Stimulated activated CD4-positive, alpha-beta T cell treated with anti-CD3 and anti-CD28 coated beads, Interleukin-4, amount 100 ng/mL, for 1 hour (primary cell): ENCODE measurements at regions not wholly inside any gene's neighbourhood (a gene's known extent, or its start where the extent isn't known, plus 50 kb on each side); places are given as distances from the start of the nearest gene placed in this dataset.
"Not testable (repeated sequence)": the region's sequence is repeated elsewhere in the genome, so short reads cannot be mapped to it uniquely, and the experiment has no call there.

Experiments
- DNase-seq: peaks from one replicate; pipeline ENCODE4 v3.0.0-alpha.2; 2020

- no peak for DNase-seq
These were observed 260.0 kb downstream of the GLUD2 start for GRCh38 chrX:121307449-121307848.

GRCh38 chrX:121308276-121308805 is 260.9 kb downstream of the GLUD2 start:
- DNase-seq: peak; percentile 36

- no peak for DNase-seq
These were observed 263.4 kb downstream of the GLUD2 start for GRCh38 chrX:121310820-121311219.

GRCh38 chrX:121320441-121320840 is 273.0 kb downstream of the GLUD2 start:
- DNase-seq: no peak

GRCh38 chrX:121322159-121322558 is 274.7 kb downstream of the GLUD2 start:
- no peak for DNase-seq

- DNase-seq: no peak
These were observed 275.9 kb downstream of the GLUD2 start for GRCh38 chrX:121323337-121323736.

GRCh38 chrX:121333942-121334341 is 286.5 kb downstream of the GLUD2 start:
- no peak for DNase-seq

- no peak for DNase-seq
These were observed 289.5 kb downstream of the GLUD2 start for GRCh38 chrX:121336831-121337421.

- no peak for DNase-seq
These were observed 290.4 kb downstream of the GLUD2 start for GRCh38 chrX:121337816-121338215.

GRCh38 chrX:121349263-121349662 is 301.9 kb downstream of the GLUD2 start:
- no peak for DNase-seq

GRCh38 chrX:121356139-121356849 is 308.9 kb downstream of the GLUD2 start:
- no peak for DNase-seq

- DNase-seq: no peak
These were observed 309.4 kb downstream of the GLUD2 start for GRCh38 chrX:121356850-121357171.

GRCh38 chrX:121360280-121360679 is 312.9 kb downstream of the GLUD2 start:
- DNase-seq: no peak

- no peak for DNase-seq
These were observed 318.3 kb downstream of the GLUD2 start for GRCh38 chrX:121365572-121366161.

- DNase-seq: no peak
These were observed 327.1 kb downstream of the GLUD2 start for GRCh38 chrX:121374471-121374870.

- DNase-seq: not testable (repeated sequence)
These were observed 334.5 kb downstream of the GLUD2 start for GRCh38 chrX:121381915-121382314.

- DNase-seq: no peak
These were observed 342.7 kb downstream of the GLUD2 start for GRCh38 chrX:121389976-121390714.

GRCh38 chrX:121405826-121406225 is 358.4 kb downstream of the GLUD2 start:
- DNase-seq: no peak

- no peak for DNase-seq
These were observed 360.2 kb downstream of the GLUD2 start for GRCh38 chrX:121407627-121408026.

- not testable (repeated sequence) for DNase-seq
These were observed 384.1 kb downstream of the GLUD2 start for GRCh38 chrX:121431514-121431913.

GRCh38 chrX:121433289-121433688 is 385.9 kb downstream of the GLUD2 start:
- no peak for DNase-seq

GRCh38 chrX:121437666-121438065 is 390.3 kb downstream of the GLUD2 start:
- DNase-seq: not testable (repeated sequence)

- no peak for DNase-seq
These were observed 408.5 kb downstream of the GLUD2 start for GRCh38 chrX:121455890-121456289.

- no peak for DNase-seq
These were observed 408.9 kb downstream of the GLUD2 start for GRCh38 chrX:121456315-121456714.
